ENCODE measurements at regions not wholly inside any gene's neighbourhood (a gene's known extent, or its start where the extent isn't known, plus 50 kb on each side); places are given as distances from the start of the nearest gene placed in this dataset.

DNA sequence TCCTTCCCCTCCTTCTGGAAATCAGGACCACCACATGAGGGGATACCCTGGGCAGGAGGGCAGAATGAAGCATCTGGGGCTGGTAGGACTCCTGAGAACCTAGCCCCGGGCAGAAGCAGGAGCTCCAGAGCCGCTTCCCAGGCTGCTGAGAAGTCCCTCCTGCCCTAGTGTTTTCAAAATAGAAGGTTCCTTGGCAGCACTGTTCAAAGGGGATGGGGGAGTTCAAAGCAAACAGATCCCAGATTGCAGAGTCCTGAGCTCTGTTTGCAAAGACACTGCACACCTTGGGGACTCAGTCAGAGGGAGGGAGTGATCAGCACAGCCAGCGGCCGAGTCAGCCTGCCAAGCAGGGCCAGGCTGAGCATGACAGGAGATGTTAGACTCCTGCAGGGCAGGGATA is 177.8 kb downstream of the PTPRU start:
- TF ChIP-seq GATA2 (IDR thresholded peaks at IDR 0.05; ENCODE audit: low read depth, low read length), result no peak
- TF ChIP-seq GATA3 (IDR thresholded peaks at IDR 0.05; ENCODE audit: low read depth, low read length), result no peak

DNA sequence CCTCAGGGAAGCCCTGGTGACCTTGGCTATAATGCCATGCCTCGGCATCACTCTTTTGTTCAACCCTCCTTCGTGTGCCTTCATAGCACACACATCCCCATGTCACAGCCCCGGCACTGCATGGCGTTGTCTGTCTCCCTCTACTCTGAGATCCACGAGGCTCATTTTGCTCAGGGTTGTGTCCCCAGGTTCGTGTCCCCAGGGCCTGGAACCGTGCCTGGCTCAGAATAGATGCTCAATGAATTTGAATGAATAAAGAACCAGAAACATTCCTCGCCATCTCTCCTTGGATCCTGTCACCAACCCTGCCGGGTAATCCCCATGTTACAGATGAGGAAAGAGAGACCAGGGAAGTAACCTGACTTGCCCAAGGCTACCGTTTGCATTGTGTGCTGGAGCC is 177.3 kb downstream of the PTPRU start:
- TF ChIP-seq GATA3 (IDR thresholded peaks at IDR 0.05; ENCODE audit: low read depth, low read length), result no peak
- no peak for TF ChIP-seq GATA2 (IDR thresholded peaks at IDR 0.05; ENCODE audit: low read depth, low read length)

DNA sequence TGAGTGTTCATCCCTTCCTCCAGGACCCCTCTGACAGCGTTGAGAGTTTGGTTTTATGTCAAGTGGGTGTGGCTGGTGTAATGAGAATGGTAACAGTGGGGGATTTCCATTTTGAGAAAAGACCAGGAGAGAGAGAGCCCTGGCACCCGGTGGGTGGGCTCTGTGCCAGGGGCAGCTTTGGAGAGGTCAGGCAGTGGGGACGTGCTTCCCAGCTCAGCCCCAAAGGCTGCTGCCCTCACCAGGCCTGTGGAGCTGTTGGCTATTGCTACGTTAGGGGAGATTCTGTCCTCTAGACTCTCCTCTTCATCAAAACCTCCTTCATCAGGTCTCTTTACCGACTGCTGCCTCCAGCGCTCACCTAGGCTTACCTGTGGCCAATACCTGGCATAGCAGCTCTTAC is 176.3 kb downstream of the PTPRU start:
- TF ChIP-seq GATA2 (IDR thresholded peaks at IDR 0.05; ENCODE audit: low read depth, low read length) (no peak), GATA3 (IDR thresholded peaks at IDR 0.05; ENCODE audit: low read depth, low read length) (no peak)

DNA sequence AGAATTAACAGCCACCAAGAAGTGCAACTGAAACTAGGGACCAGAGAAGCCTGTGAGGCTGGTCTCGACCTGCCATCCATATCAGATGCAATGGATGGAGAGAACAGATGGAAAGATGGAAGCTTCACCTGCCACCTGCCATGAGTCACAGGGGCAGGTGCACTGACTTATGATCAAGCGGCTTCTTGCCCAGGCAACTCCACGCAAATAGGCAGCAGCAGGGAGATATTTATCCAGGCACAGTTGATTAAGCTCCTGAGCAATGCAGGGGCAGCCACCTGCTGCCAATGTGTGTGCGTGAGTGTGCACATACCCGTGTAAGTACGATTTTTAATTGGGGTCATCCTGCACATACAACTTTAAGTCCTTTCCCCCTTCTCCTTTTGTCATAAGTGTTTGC is 174.2 kb downstream of the PTPRU start:
- TF ChIP-seq GATA3 (IDR thresholded peaks at IDR 0.05; ENCODE audit: low read depth, low read length) (no peak), GATA2 (IDR thresholded peaks at IDR 0.05; ENCODE audit: low read depth, low read length) (no peak)

DNA sequence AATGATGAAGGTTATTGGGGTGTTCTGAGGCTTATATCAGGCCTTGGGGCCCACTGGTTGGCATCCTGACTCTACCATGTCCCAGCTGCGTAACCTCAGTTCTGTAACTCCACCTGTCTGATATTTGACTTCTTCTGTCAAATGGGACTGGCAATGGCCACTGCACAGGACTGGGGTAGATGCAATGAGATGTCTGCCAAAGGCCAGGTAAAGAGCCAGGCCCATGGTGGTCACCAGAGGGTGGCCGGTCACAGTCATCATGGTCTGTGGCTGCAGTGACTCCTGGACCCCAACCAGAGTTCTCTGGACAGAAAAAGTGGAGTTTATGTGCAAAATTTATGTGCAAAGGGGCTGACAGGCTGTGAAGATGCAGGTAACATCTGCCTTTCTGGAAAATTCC is 173.3 kb downstream of the PTPRU start:
- TF ChIP-seq GATA2 (IDR thresholded peaks at IDR 0.05; ENCODE audit: low read depth, low read length), result no peak
- TF ChIP-seq GATA3 (IDR thresholded peaks at IDR 0.05; ENCODE audit: low read depth, low read length), result no peak

DNA sequence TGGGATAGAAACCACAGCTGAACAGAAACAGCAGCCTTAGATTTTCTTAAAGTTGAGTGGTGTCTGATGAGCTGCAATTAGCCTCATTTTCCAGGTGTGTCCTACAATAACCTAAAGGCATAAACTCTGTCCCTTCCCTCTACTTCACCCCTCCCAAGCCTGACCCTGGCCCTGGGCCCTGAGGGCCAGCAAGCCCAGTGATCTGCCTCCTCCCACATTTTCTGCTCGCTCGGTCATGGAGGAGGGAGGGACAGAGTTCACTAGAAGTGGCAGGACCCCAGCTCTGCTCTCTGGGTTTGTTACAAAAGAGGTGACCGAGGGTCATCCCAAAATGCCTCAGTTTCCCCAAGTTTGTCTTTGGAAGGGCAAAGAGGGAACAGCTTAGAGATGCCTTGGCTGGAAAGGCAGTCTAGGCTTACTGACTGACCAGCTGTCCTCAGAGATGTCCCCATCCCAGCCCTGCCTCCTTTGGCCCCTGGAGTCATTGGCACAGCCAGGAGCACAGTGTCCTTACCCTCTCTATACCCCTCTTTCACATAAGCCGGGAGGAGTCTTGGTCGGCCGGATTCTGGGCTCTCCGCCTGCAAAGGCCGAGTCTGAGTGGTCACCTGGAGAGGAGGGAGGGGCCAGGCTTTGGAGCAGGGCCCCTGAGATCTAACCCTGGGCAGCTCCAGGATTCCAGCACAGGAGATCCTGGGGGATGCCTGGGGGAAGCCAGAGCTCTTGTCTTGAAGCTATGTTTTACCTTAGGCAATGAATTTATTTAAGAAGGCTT is 172.7 kb downstream of the PTPRU start:
- TF ChIP-seq GATA3 (IDR thresholded peaks at IDR 0.05; ENCODE audit: low read depth, low read length) (no peak), GATA2 (IDR thresholded peaks at IDR 0.05; ENCODE audit: low read depth, low read length) (no peak)

DNA sequence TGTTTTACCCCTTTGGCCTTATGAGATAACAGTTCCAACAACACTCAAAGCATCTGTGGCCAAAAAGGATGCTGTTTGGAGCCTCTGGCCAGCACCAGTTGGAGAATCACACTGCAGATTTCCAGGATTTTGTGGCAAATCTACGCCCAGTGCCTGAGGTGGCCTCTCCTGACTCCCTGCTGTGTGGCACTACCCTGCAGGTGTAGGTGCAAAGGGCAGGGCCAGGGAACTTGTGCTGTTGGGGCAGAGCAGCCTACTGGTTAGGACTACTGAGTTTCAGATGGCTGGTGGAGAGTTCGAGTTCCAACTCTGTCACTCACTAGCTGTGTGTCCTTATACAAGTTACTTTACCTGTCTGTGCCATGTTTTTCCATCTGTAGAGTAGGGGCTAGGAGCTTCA is 170.5 kb downstream of the PTPRU start:
- TF ChIP-seq GATA3 (IDR thresholded peaks at IDR 0.05; ENCODE audit: low read depth, low read length), result no peak
- TF ChIP-seq GATA2 (IDR thresholded peaks at IDR 0.05; ENCODE audit: low read depth, low read length), result no peak

DNA sequence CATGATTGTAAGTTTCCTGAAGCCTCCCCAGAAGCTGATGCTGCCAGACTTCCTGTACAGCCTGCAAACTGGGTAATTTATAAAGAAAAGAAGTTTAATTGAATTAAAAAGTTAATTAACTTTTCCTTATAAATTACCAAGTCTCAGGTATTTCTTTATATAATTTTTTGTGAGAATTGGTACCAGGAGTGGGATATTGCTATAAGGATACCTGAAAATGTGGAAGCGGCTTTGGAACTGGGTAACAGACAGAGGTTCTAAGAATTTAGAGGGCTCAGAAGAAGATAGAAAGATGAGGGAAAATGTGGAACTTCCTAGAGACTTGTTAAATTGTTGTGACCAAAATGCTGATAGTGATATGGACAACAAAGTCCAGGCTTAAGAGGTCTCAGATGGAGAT is 163.1 kb downstream of the PTPRU start:
- TF ChIP-seq GATA2 (IDR thresholded peaks at IDR 0.05; ENCODE audit: low read depth, low read length) (no peak), GATA3 (IDR thresholded peaks at IDR 0.05; ENCODE audit: low read depth, low read length) (no peak)

DNA sequence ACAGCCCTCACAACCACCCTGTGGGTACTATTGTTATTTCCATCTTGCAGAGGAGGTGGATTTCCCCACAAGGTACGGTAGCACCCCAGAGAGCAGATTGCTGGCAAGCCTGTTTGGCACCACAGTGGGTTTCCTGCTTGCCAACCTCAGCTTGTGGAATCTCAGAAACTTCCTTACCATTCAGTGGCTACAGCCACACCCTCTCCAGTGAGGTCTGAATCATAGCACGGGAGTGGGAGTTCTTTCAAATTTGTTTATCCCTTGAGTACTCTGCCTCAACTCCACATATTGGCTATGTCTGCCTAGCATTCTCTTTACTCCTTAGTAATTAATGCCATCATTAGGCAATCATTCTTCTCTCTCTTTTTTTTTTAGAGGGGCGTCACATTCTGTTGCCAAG is 162.1 kb downstream of the PTPRU start:
- TF ChIP-seq GATA2 (IDR thresholded peaks at IDR 0.05; ENCODE audit: low read depth, low read length), result no peak
- TF ChIP-seq GATA3 (IDR thresholded peaks at IDR 0.05; ENCODE audit: low read depth, low read length), result no peak

DNA sequence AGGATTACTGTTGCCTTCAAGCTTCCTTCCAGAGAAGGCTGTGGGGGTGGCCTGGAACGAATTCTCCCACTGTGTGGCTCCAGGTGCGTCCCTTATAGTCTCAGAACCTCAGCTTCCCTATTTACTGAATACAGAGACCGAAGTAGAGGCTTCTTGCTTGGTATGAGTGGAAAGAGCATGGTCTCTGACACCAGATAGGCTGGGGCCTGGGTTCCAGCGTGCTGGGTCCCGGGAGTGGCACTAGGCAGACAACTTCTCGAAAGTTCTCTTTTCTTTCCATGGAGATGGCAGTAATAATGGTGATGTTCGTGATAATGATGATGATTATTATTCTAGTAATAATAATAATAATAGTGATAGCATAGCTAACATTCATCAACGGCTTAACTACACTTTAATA is 161.7 kb downstream of the PTPRU start:
- no peak for TF ChIP-seq GATA3 (IDR thresholded peaks at IDR 0.05; ENCODE audit: low read depth, low read length)
- no peak for TF ChIP-seq GATA2 (IDR thresholded peaks at IDR 0.05; ENCODE audit: low read depth, low read length)

DNA sequence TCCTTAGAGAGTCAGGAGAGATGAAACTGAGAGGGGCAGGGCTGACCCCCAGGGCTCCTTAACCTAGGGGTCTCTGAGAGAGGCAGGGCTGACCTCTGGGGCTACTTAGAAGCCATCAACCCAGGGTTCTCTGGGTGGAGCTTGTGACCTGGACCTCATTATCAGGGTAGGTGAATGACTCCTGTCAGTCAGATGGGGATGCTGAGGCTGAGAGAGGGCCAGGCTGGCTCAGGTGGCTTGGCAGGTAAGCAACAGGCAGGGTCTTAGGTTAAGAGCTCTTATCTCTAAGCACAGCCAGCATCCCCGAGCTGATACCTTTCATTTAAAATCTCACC is 160.9 kb downstream of the PTPRU start:
- TF ChIP-seq GATA2 (IDR thresholded peaks at IDR 0.05; ENCODE audit: low read depth, low read length) (no peak), GATA3 (IDR thresholded peaks at IDR 0.05; ENCODE audit: low read depth, low read length) (no peak)

DNA sequence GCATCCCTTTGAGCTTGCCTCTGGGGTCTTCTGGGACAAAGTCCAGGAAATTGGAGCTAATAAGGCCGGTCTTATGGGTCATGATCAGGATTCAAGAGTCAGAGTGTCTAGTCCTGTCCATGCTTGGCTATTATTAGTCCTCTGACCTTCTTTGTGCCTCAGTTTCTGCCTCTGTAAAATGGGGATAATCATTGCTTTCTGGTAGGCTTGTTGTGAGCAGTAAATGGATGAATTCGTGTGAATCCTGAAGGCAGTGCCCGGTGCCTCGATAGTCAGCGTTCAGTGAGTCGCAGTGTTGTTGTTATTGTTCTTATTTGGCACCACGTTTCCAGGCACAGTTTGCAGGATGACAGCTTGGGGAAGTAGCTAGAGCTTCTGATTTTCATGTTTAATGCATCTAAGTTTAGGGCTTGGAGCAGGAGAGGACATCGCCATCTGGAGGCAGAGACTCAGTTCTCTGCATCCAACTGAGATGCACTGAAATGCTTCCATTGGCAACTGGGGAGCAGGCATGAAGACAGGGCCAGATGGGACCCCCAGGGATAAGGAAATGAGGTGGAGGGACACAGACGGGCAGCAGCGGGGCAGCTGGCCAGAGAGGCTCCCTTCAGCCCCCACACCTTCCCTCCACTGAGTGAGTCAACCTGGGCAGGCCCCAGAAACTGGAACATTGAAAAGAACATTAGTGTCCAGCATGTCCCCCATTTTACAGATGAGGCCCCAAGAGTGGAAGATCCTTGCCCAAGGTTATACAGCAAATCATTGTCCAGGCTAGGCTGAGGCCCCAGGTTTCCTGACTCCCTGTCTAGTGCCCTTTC is 160.3 kb downstream of the PTPRU start:
- TF ChIP-seq GATA2 (IDR thresholded peaks at IDR 0.05; ENCODE audit: low read depth, low read length) (no peak), GATA3 (IDR thresholded peaks at IDR 0.05; ENCODE audit: low read depth, low read length) (no peak)

DNA sequence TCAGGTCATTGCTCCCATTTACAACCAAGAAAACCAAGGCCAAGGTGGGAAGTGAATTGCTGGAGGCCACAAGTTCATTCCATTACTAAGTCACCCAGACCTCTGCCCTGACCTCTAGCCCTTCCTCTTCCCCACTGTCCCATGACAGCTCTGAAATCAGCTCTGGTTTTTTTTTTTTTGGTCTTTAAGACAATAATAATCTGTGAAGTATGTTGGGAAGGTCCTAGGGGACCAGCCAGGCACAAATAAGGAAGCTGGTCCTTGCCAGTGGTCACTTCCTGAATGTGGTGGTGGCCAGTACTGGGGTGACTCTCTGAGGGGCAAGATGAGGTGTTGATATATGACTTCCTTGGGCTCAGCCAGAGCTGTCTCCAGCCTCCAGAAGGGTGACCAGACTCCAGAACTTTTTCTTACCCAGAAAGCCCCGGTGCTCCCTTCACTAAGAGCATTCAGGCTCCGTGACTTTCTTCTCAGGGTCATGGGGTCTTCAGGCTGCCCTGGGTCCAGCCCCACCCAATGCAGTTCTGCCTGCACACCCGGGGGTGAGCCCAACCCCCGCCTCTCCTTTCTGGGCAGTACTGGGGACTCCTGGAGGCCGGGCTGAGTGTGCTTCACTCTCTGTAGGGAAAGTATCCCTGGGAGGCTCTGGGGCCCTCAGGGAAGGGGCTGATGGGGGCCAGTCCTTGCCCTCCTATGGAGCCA is 159.6 kb downstream of the PTPRU start:
- TF ChIP-seq GATA2 (IDR thresholded peaks at IDR 0.05; ENCODE audit: low read depth, low read length) (no peak), GATA3 (IDR thresholded peaks at IDR 0.05; ENCODE audit: low read depth, low read length) (no peak)

DNA sequence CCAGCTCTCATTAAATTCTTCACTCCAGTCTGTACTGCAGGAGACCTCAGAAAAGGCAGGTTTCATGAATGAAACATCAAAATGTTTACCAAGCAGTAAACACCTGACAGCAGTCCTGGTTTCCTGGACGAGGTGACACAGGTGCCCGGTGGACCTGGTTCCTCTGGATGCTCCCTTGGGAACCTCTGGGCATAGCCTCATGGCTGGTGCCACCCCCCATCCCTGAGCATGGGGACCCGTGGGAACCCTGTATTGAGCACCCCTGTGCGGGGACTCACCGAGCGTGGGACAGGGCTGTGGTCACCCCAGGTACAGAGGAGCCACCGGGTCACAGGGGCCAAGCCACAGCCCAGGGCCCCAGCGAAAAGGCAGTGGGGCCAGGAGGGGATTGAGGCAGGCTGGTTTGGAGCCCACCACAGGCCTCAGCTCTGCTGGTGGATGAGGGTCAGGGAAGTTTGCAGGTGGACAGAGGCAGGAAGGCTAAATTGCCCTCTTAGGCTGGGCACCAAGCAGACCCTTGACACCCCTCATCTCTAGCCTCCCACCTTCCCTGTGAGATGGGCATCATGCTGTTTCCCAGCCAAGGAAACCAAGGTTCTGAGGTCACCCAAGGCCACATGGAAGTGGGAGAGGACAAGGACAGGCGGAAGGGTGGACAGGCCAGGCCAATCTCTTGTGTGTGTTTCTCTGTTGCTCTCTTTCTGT is 158.4 kb downstream of the PTPRU start:
- TF ChIP-seq GATA3 (IDR thresholded peaks at IDR 0.05; ENCODE audit: low read depth, low read length) (no peak), GATA2 (IDR thresholded peaks at IDR 0.05; ENCODE audit: low read depth, low read length) (no peak)

Data from SH-SY5Y (cell line).